ENCODE measurements at regions not wholly inside any gene's neighbourhood (a gene's known extent, or its start where the extent isn't known, plus 50 kb on each side); places are given as distances from the start of the nearest gene placed in this dataset.

DNA sequence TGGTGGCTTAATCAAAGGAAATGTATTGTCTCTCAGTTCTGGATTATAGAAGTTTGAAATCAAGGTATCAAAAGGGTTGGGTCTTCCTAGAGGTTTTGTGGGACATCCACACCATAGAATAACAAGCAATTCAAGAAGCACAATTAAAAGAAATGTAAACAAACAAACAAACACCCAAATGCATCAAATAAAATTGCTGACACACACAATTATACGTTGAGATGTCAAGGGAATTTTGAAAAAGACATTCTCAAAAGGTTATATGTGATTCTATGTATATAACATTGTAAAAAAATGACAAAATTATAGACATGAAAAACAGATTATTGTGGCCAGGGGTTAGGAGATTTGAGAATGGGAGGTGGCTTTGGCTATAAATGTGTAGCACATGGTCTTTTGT is 250.7 kb upstream of the AGA start:
- H3K27ac Mint-ChIP-seq (ENCODE audit: unreplicated experiment): no peak overlapping the region
- H3K9me3 ChIP-seq: no peaks in the 10 kb centered on the region
- no peaks in the 10 kb centered on the region for H3K36me3 ChIP-seq (ENCODE audit: control insufficient read depth, insufficient read depth, low read length)
- H3K27me3 ChIP-seq (replicated peaks; ENCODE audit: control insufficient read depth, insufficient read depth, low read length): no peaks in the 10 kb centered on the region
- H3K9me3 Mint-ChIP-seq (ENCODE audit: unreplicated experiment): no peaks in the 10 kb centered on the region
- intact Hi-C loops (cut with micrococcal nuclease; ENCODE audit: unreplicated experiment): no loop called here
- H3K27me3 Mint-ChIP-seq (ENCODE audit: insufficient read depth, unreplicated experiment): no peaks in the 10 kb centered on the region
- H3K4me1 ChIP-seq: no peaks in the 10 kb centered on the region
- no peak for DNase-seq
- CTCF ChIA-PET: no interaction called here
- no peak overlapping the region for H3K4me3 Mint-ChIP-seq (ENCODE audit: unreplicated experiment)
- POLR2A ChIA-PET: no interaction called here
- BruUV-seq (replicated peaks): no TSS peak
- H3K36me3 Mint-ChIP-seq (ENCODE audit: insufficient read depth, unreplicated experiment): no peaks in the 10 kb centered on the region
- no peak overlapping the region for H3K4me3 ChIP-seq (ENCODE audit: low read depth, low read length)
- TF ChIP-seq, protein P1, sequence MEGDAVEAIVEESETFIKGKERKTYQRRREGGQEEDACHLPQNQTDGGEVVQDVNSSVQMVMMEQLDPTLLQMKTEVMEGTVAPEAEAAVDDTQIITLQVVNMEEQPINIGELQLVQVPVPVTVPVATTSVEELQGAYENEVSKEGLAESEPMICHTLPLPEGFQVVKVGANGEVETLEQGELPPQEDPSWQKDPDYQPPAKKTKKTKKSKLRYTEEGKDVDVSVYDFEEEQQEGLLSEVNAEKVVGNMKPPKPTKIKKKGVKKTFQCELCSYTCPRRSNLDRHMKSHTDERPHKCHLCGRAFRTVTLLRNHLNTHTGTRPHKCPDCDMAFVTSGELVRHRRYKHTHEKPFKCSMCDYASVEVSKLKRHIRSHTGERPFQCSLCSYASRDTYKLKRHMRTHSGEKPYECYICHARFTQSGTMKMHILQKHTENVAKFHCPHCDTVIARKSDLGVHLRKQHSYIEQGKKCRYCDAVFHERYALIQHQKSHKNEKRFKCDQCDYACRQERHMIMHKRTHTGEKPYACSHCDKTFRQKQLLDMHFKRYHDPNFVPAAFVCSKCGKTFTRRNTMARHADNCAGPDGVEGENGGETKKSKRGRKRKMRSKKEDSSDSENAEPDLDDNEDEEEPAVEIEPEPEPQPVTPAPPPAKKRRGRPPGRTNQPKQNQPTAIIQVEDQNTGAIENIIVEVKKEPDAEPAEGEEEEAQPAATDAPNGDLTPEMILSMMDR (IDR thresholded peaks at IDR 0.05; ENCODE audit: insufficient read depth in 1 of 2, low read depth in 1 of 2, low read length in 1 of 2, severe bottlenecking in 1 of 2, unreplicated experiment in 1 of 2): no peak
- no peaks in the 10 kb centered on the region for H3K4me1 Mint-ChIP-seq (ENCODE audit: low read depth, unreplicated experiment)

DNA sequence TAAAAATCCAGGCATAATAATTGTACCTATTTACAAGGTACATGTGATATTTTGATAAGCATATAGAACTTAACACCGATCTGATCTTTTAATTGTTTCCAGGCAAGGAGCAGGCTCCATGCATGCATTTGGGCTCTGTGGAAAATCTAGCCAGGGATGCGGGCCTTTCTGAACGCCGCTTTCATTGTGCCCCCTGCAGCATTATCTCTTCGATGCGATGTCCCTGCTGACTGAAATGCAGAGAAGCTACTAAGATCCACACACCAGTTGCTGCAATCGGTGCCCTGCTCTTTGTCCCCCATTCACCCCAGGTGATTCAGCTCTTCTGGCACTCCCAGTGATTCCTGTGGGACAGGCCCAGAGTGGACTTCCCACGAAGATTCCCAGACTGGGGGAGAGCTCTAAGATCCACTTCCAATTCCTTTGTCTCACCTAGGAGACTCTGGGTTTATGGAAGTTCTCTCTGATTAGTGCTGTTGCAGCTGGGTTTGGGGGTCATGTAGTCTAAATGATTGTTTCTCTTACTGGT is 254.3 kb upstream of the AGA start:
- POLR2A ChIA-PET: no interaction called here
- no TSS peak for BruUV-seq (replicated peaks)
- Mint-ChIP-seq H3K27ac (ENCODE audit: unreplicated experiment) (no peak overlapping the region), H3K9me3 (ENCODE audit: unreplicated experiment) (no peaks in the 10 kb centered on the region), H3K4me1 (ENCODE audit: low read depth, unreplicated experiment) (no peaks in the 10 kb centered on the region), H3K27me3 (ENCODE audit: insufficient read depth, unreplicated experiment) (no peaks in the 10 kb centered on the region), H3K36me3 (ENCODE audit: insufficient read depth, unreplicated experiment) (no peaks in the 10 kb centered on the region), H3K4me3 (ENCODE audit: unreplicated experiment) (no peak overlapping the region)
- intact Hi-C loops (cut with micrococcal nuclease; ENCODE audit: unreplicated experiment): no loop called here
- TF ChIP-seq, protein P1 (IDR thresholded peaks at IDR 0.05; ENCODE audit: insufficient read depth in 1 of 2, low read depth in 1 of 2, low read length in 1 of 2, severe bottlenecking in 1 of 2, unreplicated experiment in 1 of 2): no peak
- Histone ChIP-seq H3K4me1 (no peaks in the 10 kb centered on the region), H3K27me3 (replicated peaks; ENCODE audit: control insufficient read depth, insufficient read depth, low read length) (no peaks in the 10 kb centered on the region), H3K36me3 (ENCODE audit: control insufficient read depth, insufficient read depth, low read length) (no peaks in the 10 kb centered on the region), H3K4me3 (ENCODE audit: low read depth, low read length) (no peak overlapping the region), H3K9me3 (no peaks in the 10 kb centered on the region)
- DNase-seq: no peak
- CTCF ChIA-PET: no interaction called here

DNA sequence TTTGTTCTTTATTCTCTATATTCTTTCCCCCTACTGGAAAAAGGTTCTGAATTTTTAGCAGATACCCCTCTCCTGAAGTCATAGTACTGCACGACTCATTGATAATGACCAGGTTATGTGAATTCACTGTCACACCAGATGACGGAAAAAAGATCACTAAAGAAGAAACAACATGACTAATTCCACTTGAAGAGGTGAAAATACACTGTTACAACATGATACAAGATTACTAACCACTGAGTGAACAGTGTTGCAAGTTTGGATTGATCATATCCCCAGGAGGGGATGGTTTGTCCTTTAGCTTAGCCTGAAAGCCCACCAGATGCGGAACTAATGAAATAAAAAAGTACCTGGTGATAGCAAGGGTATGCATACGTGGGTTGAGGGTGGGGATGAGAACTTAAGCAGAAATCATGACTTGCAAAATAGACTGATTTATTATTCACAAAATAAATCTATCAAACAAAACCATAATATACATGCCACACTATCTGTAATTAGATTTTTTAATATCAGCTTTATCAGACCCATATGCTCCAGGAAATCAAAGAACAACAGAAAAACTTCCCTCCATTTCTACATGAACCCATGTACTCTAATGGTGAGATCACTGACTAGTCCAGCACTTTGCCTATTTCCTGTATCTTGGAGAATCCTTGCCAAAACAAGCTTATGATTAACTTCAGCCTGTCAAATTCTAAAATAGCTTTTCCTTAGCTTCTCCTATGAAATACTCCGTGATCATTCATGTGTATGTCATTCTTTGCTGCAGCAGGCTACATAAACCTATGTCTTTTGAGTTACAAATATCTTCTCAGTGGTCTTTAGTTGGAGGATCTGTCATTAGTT is 257.4 kb upstream of the AGA start:
- ChIA-PET CTCF (no interaction called here), POLR2A (no interaction called here)
- no peak overlapping the region for H3K27ac Mint-ChIP-seq (ENCODE audit: unreplicated experiment)
- H3K4me1 Mint-ChIP-seq (ENCODE audit: low read depth, unreplicated experiment): no peaks in the 10 kb centered on the region
- Histone ChIP-seq H3K36me3 (ENCODE audit: control insufficient read depth, insufficient read depth, low read length) (no peaks in the 10 kb centered on the region), H3K4me1 (no peaks in the 10 kb centered on the region), H3K27me3 (replicated peaks; ENCODE audit: control insufficient read depth, insufficient read depth, low read length) (no peaks in the 10 kb centered on the region), H3K4me3 (ENCODE audit: low read depth, low read length) (no peak overlapping the region), H3K9me3 (no peaks in the 10 kb centered on the region)
- no peak for DNase-seq
- intact Hi-C loops (cut with micrococcal nuclease; ENCODE audit: unreplicated experiment): no loop called here
- H3K36me3 Mint-ChIP-seq (ENCODE audit: insufficient read depth, unreplicated experiment): no peaks in the 10 kb centered on the region
- H3K9me3 Mint-ChIP-seq (ENCODE audit: unreplicated experiment): no peaks in the 10 kb centered on the region
- H3K4me3 Mint-ChIP-seq (ENCODE audit: unreplicated experiment): no peak overlapping the region
- H3K27me3 Mint-ChIP-seq (ENCODE audit: insufficient read depth, unreplicated experiment): no peaks in the 10 kb centered on the region
- no TSS peak for BruUV-seq (replicated peaks)
- TF ChIP-seq, protein P1 (IDR thresholded peaks at IDR 0.05; ENCODE audit: insufficient read depth in 1 of 2, low read depth in 1 of 2, low read length in 1 of 2, severe bottlenecking in 1 of 2, unreplicated experiment in 1 of 2): no peak

Data from Caco-2 (cell line).